ENCODE measurements at regions not wholly inside any gene's neighbourhood (a gene's known extent, or its start where the extent isn't known, plus 50 kb on each side); places are given as distances from the start of the nearest gene placed in this dataset.
"Not testable (repeated sequence)": the region's sequence is repeated elsewhere in the genome, so short reads cannot be mapped to it uniquely, and the experiment has no call there.

DNA sequence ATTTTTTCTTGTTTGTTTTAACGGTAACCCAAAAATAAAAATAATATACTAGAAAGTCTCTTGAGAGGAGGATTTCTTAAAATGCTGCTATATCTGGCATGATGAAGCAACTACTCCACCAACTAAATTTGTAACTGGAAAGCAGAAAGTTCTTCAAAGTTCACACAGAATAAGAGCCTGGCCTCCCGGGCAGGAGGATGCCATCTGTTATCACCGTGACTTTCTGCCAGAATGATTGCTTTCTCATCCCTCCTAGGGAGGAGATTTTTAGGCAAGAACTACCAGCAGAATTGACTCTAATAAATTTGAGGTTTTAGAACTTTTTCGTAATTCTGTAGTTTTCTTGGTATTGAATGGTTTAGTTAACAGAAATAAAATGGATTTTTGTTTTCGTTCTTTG is 464.6 kb upstream of the ACTBL2 start:
- no peaks in the 10 kb centered on the region for H3K36me3 ChIP-seq (ENCODE audit: insufficient read depth, low read length)
- H3K9ac ChIP-seq (ENCODE audit: low read depth, low read length): no peak overlapping the region
- H3K9me3 ChIP-seq (ENCODE audit: control insufficient read depth, insufficient read depth, low read length): no peaks in the 10 kb centered on the region
- H3K4me1 ChIP-seq (ENCODE audit: insufficient read depth, low read length): peaks cover 6% of the 10 kb centered on the region; the same call in 1 of the 2 replicates

DNA sequence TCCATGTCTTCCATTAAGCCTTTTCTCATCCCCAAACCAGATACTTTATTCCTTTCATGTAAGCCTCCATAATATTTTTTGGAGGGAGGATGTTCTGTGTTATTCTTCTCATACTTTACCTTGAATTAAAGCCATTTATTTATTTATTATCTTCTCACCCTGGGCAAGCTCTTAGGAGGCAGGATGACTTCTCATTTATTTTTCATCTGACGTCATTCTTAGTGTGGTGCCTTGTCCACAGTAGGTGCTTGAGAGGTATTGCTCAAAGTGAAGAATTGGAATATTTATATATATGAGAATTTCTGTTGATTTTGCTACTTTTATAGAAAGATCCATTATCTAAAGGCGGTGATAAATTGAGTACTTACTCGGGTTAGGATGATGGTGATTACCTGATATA is 458.3 kb upstream of the ACTBL2 start:
- Histone ChIP-seq H3K9me3 (ENCODE audit: control insufficient read depth, insufficient read depth, low read length) (no peaks in the 10 kb centered on the region), H3K9ac (ENCODE audit: low read depth, low read length) (no peak overlapping the region), H3K36me3 (ENCODE audit: insufficient read depth, low read length) (no peaks in the 10 kb centered on the region), H3K4me1 (ENCODE audit: insufficient read depth, low read length) (no peaks in the 10 kb centered on the region)

DNA sequence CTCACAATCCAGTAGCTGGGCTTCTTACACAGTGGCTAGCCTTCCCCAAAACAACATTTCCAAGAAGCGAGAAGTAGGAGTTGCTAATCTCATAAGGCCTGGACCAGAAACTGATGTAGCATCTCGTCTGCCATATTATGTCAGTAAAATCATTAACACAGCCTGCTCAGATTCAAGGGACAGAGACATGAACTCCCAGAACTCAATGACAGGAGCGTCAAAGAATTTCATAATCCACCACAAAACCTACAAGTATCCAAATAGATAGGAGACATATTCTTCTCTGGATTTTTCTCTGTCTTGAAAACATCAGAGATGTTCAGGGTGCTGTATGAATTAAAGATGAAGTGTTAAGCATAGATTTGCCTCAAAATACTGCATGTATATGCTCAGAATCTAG is 457.6 kb upstream of the ACTBL2 start:
- H3K9ac ChIP-seq (ENCODE audit: low read depth, low read length): no peak overlapping the region
- H3K9me3 ChIP-seq (ENCODE audit: control insufficient read depth, insufficient read depth, low read length): no peaks in the 10 kb centered on the region
- H3K4me1 ChIP-seq (ENCODE audit: insufficient read depth, low read length): no peaks in the 10 kb centered on the region
- H3K36me3 ChIP-seq (ENCODE audit: insufficient read depth, low read length): no peaks in the 10 kb centered on the region

DNA sequence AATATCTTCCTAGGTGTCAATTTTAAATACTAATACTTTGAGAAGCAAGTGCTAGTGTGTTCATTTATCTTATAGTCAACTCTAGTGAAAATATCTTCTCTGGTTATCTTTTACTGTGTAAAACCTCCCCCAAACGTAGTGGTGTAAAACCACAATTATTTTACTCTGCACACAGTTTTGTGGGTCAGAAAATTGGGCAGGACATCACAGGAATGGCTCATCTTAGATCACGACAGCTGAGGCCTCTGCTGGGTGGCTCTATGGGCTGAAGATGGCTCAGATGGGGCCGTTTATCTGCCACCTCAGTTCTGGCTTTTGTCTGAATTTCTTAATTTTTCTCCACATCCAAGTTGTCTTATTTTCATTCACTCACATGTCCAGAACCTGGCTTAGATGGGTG is 457.2 kb upstream of the ACTBL2 start:
- Histone ChIP-seq H3K9ac (ENCODE audit: low read depth, low read length) (no peak overlapping the region), H3K4me1 (ENCODE audit: insufficient read depth, low read length) (no peaks in the 10 kb centered on the region), H3K9me3 (ENCODE audit: control insufficient read depth, insufficient read depth, low read length) (no peaks in the 10 kb centered on the region), H3K36me3 (ENCODE audit: insufficient read depth, low read length) (no peaks in the 10 kb centered on the region)

DNA sequence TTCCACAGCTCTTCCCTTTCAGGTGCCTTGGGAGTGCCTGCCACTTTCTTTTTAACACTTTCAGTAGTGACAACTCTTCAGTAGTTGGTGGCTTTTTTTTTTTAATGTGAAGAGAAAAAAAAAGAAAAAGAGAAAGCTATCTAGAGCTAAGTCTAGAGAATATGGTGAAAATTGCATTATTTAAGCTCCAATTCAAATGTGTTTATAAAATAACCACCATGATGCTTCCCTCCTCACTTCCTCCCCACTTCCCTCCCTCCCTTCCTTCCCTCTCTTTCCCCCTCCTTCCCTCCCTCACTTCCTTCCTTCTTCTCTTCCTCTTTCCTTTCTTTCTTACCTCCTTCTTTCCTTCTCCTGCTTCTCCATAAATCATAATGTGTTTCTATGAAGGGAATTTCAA is 456.7 kb upstream of the ACTBL2 start:
- Histone ChIP-seq H3K36me3 (ENCODE audit: insufficient read depth, low read length) (no peaks in the 10 kb centered on the region), H3K4me1 (ENCODE audit: insufficient read depth, low read length) (no peaks in the 10 kb centered on the region), H3K9ac (ENCODE audit: low read depth, low read length) (no peak overlapping the region), H3K9me3 (ENCODE audit: control insufficient read depth, insufficient read depth, low read length) (no peaks in the 10 kb centered on the region)

DNA sequence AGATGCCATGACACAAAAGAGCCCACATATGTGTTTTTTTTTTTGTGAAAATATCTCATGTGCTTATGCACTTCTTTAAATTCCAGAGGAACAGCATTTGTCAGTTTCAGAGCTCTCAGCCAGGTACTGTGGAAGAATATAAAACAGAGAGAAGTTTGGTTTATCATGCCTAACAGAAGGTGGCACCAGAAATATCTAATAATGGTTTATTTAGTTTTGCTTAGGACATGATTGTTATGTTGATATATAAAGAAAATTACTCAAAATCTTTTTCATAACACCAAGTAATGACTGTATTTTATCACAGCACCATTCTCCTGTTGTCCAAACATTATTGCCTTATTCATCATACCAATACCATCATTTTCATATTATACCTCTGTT is 455.6 kb upstream of the ACTBL2 start:
- Histone ChIP-seq H3K9me3 (ENCODE audit: control insufficient read depth, insufficient read depth, low read length) (no peaks in the 10 kb centered on the region), H3K9ac (ENCODE audit: low read depth, low read length) (no peak overlapping the region), H3K4me1 (ENCODE audit: insufficient read depth, low read length) (no peaks in the 10 kb centered on the region), H3K36me3 (ENCODE audit: insufficient read depth, low read length) (no peaks in the 10 kb centered on the region)

DNA sequence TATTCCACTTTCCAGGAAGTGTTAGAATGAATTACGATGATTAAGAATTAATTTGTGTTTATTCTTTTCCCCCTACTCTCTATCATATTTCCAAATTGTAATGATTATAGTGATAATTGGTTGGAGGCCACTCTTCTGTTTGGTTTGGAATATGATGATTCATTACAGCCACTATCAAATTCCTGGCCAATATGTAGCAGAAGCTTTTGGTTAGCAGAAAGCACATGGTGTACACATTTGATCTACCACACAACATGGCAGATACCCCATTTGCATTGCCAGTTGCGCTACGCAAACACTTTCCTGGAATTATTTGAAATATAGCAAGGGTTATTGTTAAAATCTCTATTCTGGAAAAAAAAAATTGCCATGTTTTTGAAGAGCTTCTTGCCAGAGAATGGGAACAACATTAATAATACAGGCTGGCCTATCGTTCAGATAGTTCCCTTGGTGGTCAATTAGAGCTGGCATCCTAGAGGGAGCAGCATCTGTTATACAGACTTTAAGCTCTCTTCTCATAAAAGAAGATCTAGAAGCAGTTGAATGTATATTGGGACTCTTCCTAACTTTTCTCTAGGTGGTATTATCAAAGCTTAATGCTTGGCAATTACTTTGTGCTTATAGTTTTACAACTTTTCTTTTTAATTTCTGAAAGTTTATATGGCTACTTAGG is 455.0 kb upstream of the ACTBL2 start:
- Histone ChIP-seq H3K36me3 (ENCODE audit: insufficient read depth, low read length) (no peaks in the 10 kb centered on the region), H3K4me1 (ENCODE audit: insufficient read depth, low read length) (no peaks in the 10 kb centered on the region), H3K9ac (ENCODE audit: low read depth, low read length) (no peak overlapping the region), H3K9me3 (ENCODE audit: control insufficient read depth, insufficient read depth, low read length) (no peaks in the 10 kb centered on the region)

DNA sequence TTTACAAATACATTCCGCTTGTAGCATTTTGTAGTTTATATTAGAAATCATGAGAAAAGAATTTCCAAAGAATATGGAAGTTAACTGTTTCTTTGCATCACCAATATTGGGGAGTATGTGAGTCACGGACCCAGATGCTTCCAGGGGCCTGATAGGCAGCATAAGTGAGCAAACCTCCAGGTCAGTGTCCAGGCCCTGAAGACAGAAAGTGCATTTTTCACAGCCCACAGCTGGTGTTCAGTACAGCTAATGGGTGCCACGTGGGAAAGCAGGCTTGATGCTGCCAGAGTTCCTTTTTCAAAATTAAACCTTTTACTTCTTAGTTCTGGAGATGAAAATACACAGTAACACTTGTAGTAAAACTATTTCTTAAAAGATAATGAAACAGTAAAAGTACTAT is 454.4 kb upstream of the ACTBL2 start:
- Histone ChIP-seq H3K4me1 (ENCODE audit: insufficient read depth, low read length) (no peaks in the 10 kb centered on the region), H3K36me3 (ENCODE audit: insufficient read depth, low read length) (no peaks in the 10 kb centered on the region), H3K9ac (ENCODE audit: low read depth, low read length) (no peak overlapping the region), H3K9me3 (ENCODE audit: control insufficient read depth, insufficient read depth, low read length) (no peaks in the 10 kb centered on the region)

DNA sequence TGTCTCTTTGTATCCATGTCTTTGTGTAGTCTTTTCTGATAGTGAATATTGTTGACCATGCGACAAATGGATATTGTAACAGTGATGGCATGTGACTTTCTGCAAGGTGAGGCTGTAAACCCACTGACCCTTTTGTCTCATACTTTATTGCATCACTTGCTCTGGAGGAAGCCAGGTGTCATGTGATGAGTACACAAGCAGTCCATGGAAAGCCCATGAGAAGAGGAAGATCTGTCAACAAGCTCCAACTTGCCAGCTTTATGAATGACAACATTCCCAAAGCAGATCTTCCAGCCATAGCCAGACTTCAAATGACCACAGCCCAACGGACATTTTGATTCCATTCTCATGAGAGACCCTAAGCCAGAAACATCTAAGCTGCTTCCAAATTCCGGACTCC is 450.1 kb upstream of the ACTBL2 start:
- Histone ChIP-seq H3K9me3 (ENCODE audit: control insufficient read depth, insufficient read depth, low read length) (no peaks in the 10 kb centered on the region), H3K4me1 (ENCODE audit: insufficient read depth, low read length) (no peaks in the 10 kb centered on the region), H3K9ac (ENCODE audit: low read depth, low read length) (no peak overlapping the region), H3K36me3 (ENCODE audit: insufficient read depth, low read length) (no peaks in the 10 kb centered on the region)

DNA sequence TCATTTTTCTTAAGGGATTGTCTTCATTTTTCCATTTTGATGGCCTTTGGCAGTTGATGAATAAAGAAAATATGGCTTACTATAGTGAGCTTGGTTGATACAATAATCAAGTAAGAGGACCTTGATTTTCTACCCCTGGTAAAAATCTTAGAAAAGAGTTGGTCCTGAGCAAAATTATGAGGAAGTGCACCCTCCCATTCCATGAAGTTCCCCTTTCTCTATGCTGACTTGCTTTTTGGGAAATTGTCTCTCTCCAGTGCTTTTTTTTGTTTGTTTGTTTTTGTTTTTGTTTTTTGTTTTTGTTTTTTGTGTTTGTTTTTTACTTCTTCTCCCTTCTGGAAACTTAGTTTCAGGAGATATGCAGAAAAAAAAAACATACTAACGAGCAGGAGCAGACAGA is 449.2 kb upstream of the ACTBL2 start:
- H3K4me1 ChIP-seq (ENCODE audit: insufficient read depth, low read length): no peaks in the 10 kb centered on the region
- H3K9ac ChIP-seq (ENCODE audit: low read depth, low read length): no peak overlapping the region

DNA sequence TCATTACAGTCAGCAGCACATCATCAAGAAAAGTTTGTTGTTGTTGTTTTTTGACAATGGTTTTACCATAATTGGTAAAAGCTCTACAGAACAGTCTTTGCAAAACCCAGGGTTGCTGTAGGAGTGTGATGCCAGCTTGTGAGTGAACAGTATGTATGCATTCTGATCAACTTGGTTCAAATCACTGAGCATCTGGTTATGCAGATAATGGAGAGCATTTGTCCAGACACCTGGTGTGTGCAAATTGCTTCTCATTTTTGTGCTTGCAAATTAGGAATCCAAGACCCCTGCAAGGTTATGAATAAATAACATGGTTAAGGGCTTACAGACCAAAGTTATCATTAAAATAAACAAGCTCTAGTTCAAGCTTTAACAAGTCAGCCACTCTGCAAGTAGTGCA is 448.7 kb upstream of the ACTBL2 start:
- no peaks in the 10 kb centered on the region for H3K9me3 ChIP-seq (ENCODE audit: control insufficient read depth, insufficient read depth, low read length)
- H3K9ac ChIP-seq (ENCODE audit: low read depth, low read length): no peak overlapping the region
- no peaks in the 10 kb centered on the region for H3K36me3 ChIP-seq (ENCODE audit: insufficient read depth, low read length)
- no peaks in the 10 kb centered on the region for H3K4me1 ChIP-seq (ENCODE audit: insufficient read depth, low read length)

More for the DNA sequence above, 449.2 kb upstream of the ACTBL2 start:
- no peaks in the 10 kb centered on the region for H3K36me3 ChIP-seq (ENCODE audit: insufficient read depth, low read length)
- no peaks in the 10 kb centered on the region for H3K9me3 ChIP-seq (ENCODE audit: control insufficient read depth, insufficient read depth, low read length)

DNA sequence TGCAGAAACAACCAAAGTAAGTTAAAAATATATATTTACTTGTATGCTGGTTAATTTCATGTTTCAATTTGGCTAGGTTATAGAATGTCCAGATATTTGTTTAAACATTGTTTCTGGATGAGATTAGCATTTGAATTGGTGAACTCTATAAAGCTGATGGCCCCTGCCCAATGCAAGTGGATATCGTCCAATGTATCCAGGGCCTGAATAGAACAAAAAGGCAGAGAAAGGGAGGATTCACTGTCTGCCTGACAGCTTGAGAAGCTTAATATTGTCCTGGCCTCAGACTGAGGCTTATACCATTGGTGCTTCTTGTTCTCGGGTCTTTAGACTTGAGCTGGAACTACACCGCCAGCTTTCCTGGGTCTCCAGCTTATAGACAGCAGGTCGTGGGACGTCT is 446.7 kb upstream of the ACTBL2 start:
- Histone ChIP-seq H3K4me1 (ENCODE audit: insufficient read depth, low read length) (no peaks in the 10 kb centered on the region), H3K9me3 (ENCODE audit: control insufficient read depth, insufficient read depth, low read length) (no peaks in the 10 kb centered on the region), H3K9ac (ENCODE audit: low read depth, low read length) (no peak overlapping the region), H3K36me3 (ENCODE audit: insufficient read depth, low read length) (no peaks in the 10 kb centered on the region)

DNA sequence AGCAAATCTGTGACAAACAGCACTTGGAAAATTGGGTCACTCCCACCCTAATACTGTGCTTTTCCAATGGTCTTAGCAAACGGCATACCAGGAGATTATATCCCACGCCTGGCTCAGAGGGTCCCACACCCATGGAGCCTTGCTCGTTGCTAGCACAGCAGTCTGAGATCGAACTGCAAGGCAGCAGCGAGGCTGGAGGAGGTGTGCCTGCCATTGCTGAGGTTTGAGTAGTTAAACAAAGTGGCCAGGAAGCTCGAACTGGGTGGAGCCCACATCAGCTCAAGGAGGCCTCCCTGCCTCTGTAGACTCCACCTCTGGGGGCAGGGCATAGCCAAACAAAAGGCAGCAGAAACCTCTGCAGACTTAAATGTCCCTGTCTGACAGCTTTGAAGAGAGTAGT is 440.5 kb upstream of the ACTBL2 start:
- H3K4me1 ChIP-seq (ENCODE audit: insufficient read depth, low read length); H3K9me3 ChIP-seq (ENCODE audit: control insufficient read depth, insufficient read depth, low read length); H3K9ac ChIP-seq (ENCODE audit: low read depth, low read length); H3K36me3 ChIP-seq (ENCODE audit: insufficient read depth, low read length): not testable (repeated sequence)

DNA sequence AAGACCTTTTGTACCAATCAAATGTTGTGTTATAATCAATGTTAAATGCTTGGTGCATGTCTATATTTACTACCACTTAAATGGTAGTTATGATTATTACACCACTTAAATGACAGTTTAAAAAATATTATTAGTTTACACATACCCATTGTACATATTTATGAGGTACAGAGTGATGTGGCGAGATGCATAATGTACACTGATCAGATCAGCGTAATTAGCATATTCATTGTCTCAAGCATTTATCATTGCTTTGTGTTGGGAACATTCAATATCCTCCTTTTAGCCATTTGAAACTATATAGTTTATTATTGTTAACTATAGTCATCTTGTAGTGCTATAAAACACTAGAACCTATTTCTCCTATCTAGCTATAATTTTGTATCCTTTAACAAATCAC is 434.4 kb upstream of the ACTBL2 start:
- peaks cover 3% of the 10 kb centered on the region; the same call in 1 of the 2 replicates for H3K4me1 ChIP-seq (ENCODE audit: insufficient read depth, low read length)
- H3K36me3 ChIP-seq (ENCODE audit: insufficient read depth, low read length): no peaks in the 10 kb centered on the region
- H3K9ac ChIP-seq (ENCODE audit: low read depth, low read length): no peak overlapping the region
- H3K9me3 ChIP-seq (ENCODE audit: control insufficient read depth, insufficient read depth, low read length): no peaks in the 10 kb centered on the region

DNA sequence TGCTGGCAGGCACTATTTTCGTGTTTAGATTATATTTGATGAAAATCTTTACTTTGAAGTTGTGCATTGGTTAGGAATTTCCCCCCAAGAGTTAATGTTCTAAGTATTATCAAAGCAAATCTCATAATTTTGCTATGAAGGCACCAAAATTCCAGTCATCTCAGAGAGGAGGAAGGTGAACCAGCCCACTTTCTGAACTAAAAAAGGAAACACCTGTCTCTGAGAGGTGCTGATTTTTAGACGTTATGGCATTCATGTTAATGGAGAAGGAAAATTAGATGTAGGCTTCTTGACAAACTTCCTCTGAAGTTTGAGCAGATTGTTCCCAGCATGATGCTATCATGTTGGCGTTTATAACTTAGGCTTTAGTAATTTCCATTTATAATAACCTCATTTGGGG is 432.9 kb upstream of the ACTBL2 start:
- Histone ChIP-seq H3K36me3 (ENCODE audit: insufficient read depth, low read length) (no peaks in the 10 kb centered on the region), H3K4me1 (ENCODE audit: insufficient read depth, low read length) (peaks cover 3% of the 10 kb centered on the region; the same call in 1 of the 2 replicates), H3K9me3 (ENCODE audit: control insufficient read depth, insufficient read depth, low read length) (no peaks in the 10 kb centered on the region), H3K9ac (ENCODE audit: low read depth, low read length) (no peak overlapping the region)

DNA sequence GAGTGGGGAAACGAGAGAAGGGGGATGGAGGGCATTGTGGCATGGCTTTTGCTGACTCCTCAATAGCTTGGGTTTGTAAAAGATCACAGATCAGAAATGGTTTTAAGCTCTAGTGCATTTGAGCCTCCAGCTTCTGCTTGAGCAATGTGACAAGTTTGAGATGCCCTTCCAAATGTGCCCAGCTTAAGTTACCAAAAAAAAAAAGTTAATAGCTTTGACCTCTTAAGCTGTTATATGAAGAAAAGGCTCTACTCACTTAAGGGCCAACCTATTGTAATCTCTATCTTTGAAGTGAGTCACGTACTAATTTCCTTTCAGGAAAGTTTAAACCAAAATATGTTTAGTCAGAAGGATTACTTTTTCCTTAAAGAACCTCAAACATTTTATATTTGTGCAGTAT is 428.8 kb upstream of the ACTBL2 start:
- Histone ChIP-seq H3K9ac (ENCODE audit: low read depth, low read length) (no peak overlapping the region), H3K9me3 (ENCODE audit: control insufficient read depth, insufficient read depth, low read length) (no peaks in the 10 kb centered on the region), H3K36me3 (ENCODE audit: insufficient read depth, low read length) (no peaks in the 10 kb centered on the region), H3K4me1 (ENCODE audit: insufficient read depth, low read length) (no peaks in the 10 kb centered on the region)

All from ES-I3 (cell line).